ENCODE measurements at regions not wholly inside any gene's neighbourhood (a gene's known extent, or its start where the extent isn't known, plus 50 kb on each side); places are given as distances from the start of the nearest gene placed in this dataset.
"Not testable (repeated sequence)": the region's sequence is repeated elsewhere in the genome, so short reads cannot be mapped to it uniquely, and the experiment has no call there.

- TF ChIP-seq CTCF (IDR thresholded peaks at IDR 0.05; ENCODE audit: low read length); EZH2 (IDR thresholded peaks at IDR 0.05; ENCODE audit: borderline replicate concordance, low read length): not testable (repeated sequence)
Measured at GRCh38 chr12:9430385-9430784, 177.3 kb downstream of the KLRB1 start.
